GM10248 (cell line): ENCODE measurements at regions not wholly inside any gene's neighbourhood (a gene's known extent, or its start where the extent isn't known, plus 50 kb on each side); places are given as distances from the start of the nearest gene placed in this dataset.

Experiments used
- CTCF ChIA-PET: fragments of 300-600 bp; sonication (Branson Sonifier 250); formaldehyde crosslinking; extraction: SDS; loops from one replicate; lab custom pipeline; 2021; ENCODE audit warnings: antibody characterized with exemption; lab: Yijun Ruan, JAX
- POLR2A ChIA-PET: fragments of 350-650 bp; sonication (Branson Sonifier 250); formaldehyde crosslinking; extraction: SDS; loops from one replicate; lab custom pipeline; 2020; ENCODE audit warnings: antibody characterized with exemption; lab: Yijun Ruan, JAX
- DNase-seq: peaks from one replicate; pipeline ENCODE4 v3.0.0; 2012; ENCODE audit errors: extremely low spot score
- TF ChIP-seq, protein P1 (sequence below): IDR thresholded peaks from 2 replicates; pipeline ENCODE4 v1.5.1; 2012; ENCODE audit warnings: mild to moderate bottlenecking, low read depth; ENCODE audit errors: extremely low read depth, missing control alignments, control extremely low read depth

DNA sequence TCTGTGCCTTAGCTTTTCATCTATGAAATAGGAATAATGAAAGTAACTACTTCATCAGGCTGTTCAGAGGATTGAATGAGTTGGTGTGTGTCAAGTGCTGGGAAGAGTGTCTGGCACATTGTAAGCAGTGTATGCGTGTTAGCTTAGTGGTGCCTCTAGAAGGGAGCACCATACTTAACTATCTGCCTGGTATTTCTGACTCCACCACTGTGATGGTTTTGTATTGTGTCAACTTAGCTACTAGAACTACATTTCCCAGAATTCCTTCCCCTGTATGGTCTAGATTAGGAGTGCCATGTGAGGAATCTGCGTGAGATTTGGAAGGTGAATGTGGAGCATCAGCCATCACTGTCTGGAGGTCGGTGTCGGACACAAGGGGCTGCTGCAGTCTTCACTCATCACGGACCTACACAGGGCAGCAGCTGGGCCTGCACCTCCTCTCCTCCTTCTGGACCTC, 115.4 kb upstream of the GALNT15 start:
- TF ChIP-seq, protein P1, sequence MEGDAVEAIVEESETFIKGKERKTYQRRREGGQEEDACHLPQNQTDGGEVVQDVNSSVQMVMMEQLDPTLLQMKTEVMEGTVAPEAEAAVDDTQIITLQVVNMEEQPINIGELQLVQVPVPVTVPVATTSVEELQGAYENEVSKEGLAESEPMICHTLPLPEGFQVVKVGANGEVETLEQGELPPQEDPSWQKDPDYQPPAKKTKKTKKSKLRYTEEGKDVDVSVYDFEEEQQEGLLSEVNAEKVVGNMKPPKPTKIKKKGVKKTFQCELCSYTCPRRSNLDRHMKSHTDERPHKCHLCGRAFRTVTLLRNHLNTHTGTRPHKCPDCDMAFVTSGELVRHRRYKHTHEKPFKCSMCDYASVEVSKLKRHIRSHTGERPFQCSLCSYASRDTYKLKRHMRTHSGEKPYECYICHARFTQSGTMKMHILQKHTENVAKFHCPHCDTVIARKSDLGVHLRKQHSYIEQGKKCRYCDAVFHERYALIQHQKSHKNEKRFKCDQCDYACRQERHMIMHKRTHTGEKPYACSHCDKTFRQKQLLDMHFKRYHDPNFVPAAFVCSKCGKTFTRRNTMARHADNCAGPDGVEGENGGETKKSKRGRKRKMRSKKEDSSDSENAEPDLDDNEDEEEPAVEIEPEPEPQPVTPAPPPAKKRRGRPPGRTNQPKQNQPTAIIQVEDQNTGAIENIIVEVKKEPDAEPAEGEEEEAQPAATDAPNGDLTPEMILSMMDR: no peak
- POLR2A ChIA-PET: no interaction called here
- CTCF ChIA-PET: interaction anchor here (1.1 to 5.1 kb wide), 5 partner anchors 9 to 189 kb away, joined by 3 to 46 read pairs (median 4); no protein-coding TSS in a partner anchor
- DNase-seq: no peak

DNA sequence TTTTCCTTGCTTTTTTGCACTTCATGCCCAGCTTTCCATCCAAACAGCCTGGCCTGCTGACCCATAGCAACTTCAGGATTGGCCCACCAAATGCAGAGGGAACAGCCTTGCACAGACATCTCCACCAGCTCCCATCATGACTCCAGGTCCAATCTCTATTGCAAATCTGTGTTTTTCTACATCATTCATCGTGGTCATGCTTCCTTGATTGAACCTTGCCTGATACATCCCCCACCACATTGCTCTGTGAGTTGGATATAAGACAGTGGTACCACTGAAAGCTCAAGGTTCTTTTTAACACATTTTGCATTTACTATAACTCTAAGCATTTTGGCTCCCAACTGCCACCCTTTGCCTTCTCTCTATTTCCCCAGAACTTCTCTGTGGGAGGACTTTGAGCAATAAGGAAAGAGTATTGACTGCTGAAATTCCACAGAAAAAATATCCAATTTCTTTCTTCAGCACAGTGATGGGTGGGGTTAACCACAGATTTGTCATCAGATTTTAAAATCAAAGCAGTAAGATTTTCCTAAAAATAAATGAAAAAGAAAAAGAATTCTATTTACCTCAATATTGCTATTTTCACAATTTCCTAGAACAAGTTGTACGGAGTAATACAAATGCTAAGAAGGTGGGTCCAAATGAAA, 114.6 kb upstream of the GALNT15 start:
- POLR2A ChIA-PET: no interaction called here
- DNase-seq: no peak

DNA sequence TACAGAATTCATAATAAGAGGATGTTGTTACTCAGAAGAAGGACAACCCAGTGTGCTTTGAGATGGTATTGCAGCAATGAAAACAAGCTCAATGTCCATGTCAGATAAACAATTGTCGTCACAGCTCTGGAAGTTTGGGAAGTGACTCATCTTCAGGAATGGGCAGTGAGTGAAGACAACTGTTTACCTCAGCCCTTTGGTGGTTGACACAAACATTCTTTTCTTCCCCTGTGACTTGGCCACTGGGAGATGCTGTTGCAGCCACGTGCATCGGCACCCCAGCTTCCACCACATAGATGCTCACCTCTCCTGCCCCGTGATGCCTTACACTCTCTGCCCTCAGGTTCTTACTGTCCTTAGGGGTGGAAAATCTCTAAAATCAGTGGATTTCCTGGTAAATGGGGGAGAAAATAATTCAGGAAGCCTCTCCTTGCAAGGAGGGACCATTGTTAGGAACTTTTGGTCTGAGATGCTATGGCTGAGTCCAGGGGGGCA, 114.1 kb upstream of the GALNT15 start:
- POLR2A ChIA-PET: no interaction called here
- no peak for DNase-seq
- TF ChIP-seq, protein P1: no peak
- CTCF ChIA-PET: interaction anchor here (5.1 kb wide), 1 partner anchor 12 kb away, joined by 46 read pairs; no protein-coding TSS in a partner anchor

More for the DNA sequence above, 114.6 kb upstream of the GALNT15 start:
- CTCF ChIA-PET: interaction anchor here (1.1 to 5.1 kb wide), 4 partner anchors 9 to 188 kb away, joined by 3 to 46 read pairs (median 4); no protein-coding TSS in a partner anchor
- TF ChIP-seq, protein P1: no peak

DNA sequence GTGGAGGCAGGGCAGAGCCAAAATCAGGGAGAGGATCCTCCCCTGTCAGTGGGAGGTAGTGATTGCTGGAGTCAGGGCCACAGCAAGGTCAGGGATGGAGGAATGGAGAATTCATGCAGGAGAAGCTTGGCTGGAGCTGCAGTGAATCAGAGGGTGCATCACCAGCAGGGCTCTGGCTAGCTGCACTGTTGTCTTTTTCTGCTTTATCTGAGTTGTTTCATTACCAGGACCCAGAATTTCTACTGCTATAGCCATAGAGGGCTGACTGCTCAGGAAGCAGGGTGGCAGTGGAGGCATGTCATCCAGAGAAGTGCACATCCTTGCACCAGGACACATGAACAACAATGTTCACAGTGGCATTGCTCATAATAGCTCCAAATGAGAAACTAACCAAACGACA, 113.5 kb upstream of the GALNT15 start:
- POLR2A ChIA-PET: no interaction called here
- CTCF ChIA-PET: interaction anchor here (5.1 kb wide), 1 partner anchor 13 kb away, joined by 46 read pairs; no protein-coding TSS in a partner anchor
- TF ChIP-seq, protein P1: no peak
- DNase-seq: no peak

DNA sequence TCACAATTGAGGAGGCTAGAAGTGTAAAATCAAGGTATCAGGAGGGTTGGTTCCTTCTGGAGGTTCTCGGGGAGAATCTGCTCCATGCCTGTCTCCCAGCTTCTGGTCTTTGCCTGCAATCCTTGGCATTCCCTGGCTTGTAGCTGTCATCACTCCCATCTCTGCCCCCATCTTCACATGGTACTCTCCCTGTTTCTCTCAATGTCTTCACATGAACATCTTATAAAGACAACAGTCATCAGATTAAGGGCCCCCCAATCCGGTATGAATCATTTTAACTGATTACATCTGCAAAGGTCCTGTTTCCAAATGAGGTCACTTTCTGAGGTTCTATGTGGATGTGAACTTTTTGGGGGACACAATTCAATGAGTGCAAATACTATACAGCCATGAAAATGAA, 113.0 kb upstream of the GALNT15 start:
- ChIA-PET CTCF (interaction anchor here (5.1 kb wide), 1 partner anchor 13 kb away, joined by 46 read pairs; no protein-coding TSS in a partner anchor), POLR2A (no interaction called here)
- DNase-seq: no peak
- TF ChIP-seq, protein P1: no peak

DNA sequence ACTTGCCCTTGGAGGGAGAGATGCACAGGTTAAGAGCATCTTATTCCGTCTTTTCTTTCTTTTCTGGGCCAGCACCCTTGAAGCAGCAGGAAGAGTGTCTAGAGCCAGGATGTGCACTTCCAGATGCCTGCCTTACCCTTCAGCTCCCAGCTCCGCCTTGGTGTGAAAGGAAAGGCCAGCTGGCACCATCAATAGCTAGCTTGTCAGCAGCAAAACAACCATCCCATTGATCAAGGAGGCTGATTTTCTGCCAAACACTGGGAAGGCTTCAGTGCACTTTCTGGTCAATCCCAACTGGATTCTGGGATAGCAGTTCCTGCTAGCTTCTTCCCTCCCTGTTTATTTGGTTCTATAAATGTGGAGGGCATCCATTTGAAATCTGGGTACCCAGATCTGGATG, 110.9 kb upstream of the GALNT15 start:
- POLR2A ChIA-PET: interaction anchor here (0.6 kb wide), 1 partner anchor 591 kb away, joined by 3 read pairs; no protein-coding TSS in a partner anchor
- CTCF ChIA-PET: interaction anchor here (1.3 kb wide), 1 partner anchor 12 kb away, joined by 3 read pairs; no protein-coding TSS in a partner anchor
- TF ChIP-seq, protein P1: no peak
- DNase-seq: no peak
